Hematopoietic multipotent progenitor cell treated with erythropoietin and hydrocortisone succinate and interleukin-3 and kit ligand, for 17 days (in vitro differentiated cells): ENCODE measurements at regions not wholly inside any gene's neighbourhood (a gene's known extent, or its start where the extent isn't known, plus 50 kb on each side); places are given as distances from the start of the nearest gene placed in this dataset.
"Not testable (repeated sequence)": the region's sequence is repeated elsewhere in the genome, so short reads cannot be mapped to it uniquely, and the experiment has no call there.

Experiments used
- DNase-seq: peaks from one replicate; pipeline ENCODE4 v3.0.0-alpha.2; 2015; ENCODE audit warnings: low spot score

GRCh38 chr1:228669242-228669585 is 66.1 kb upstream of the RHOU start:
- DNase-seq: no peak

- not testable (repeated sequence) for DNase-seq
These were observed 54.2 kb upstream of the RHOU start for GRCh38 chr1:228681076-228681565.

GRCh38 chr1:228683428-228683827 is 51.9 kb upstream of the RHOU start:
- no peak for DNase-seq

GRCh38 chr1:228684607-228685006 is 50.7 kb upstream of the RHOU start:
- no peak for DNase-seq

- no peak for DNase-seq
These were observed 50.1 kb upstream of the RHOU start for GRCh38 chr1:228685081-228685660.
